ENCODE measurements at regions not wholly inside any gene's neighbourhood (a gene's known extent, or its start where the extent isn't known, plus 50 kb on each side); places are given as distances from the start of the nearest gene placed in this dataset.
"Not testable (repeated sequence)": the region's sequence is repeated elsewhere in the genome, so short reads cannot be mapped to it uniquely, and the experiment has no call there.

DNA sequence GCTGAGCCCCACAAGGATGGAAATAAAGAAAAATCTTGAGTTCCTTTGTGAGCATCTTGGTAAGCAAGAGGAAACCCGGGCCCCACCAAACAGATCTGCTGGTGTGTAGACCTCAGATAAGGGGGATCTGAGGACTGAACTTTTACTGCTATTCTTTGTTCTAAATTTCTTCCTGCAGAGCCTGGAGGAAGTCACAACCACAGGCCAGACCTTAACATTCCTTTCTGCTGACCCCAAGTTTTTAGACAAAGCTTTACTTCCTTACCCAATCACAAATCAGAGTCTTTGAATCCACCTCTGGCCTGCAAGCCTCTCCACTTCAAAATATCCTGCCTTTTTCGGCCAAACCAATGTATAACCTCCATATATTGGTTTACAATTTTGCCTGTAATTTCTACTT is 352.6 kb upstream of the AUTS2 start:
- TF ChIP-seq, protein P1, sequence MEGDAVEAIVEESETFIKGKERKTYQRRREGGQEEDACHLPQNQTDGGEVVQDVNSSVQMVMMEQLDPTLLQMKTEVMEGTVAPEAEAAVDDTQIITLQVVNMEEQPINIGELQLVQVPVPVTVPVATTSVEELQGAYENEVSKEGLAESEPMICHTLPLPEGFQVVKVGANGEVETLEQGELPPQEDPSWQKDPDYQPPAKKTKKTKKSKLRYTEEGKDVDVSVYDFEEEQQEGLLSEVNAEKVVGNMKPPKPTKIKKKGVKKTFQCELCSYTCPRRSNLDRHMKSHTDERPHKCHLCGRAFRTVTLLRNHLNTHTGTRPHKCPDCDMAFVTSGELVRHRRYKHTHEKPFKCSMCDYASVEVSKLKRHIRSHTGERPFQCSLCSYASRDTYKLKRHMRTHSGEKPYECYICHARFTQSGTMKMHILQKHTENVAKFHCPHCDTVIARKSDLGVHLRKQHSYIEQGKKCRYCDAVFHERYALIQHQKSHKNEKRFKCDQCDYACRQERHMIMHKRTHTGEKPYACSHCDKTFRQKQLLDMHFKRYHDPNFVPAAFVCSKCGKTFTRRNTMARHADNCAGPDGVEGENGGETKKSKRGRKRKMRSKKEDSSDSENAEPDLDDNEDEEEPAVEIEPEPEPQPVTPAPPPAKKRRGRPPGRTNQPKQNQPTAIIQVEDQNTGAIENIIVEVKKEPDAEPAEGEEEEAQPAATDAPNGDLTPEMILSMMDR (IDR thresholded peaks at IDR 0.05; ENCODE audit: low read depth, low read length): no peak

DNA sequence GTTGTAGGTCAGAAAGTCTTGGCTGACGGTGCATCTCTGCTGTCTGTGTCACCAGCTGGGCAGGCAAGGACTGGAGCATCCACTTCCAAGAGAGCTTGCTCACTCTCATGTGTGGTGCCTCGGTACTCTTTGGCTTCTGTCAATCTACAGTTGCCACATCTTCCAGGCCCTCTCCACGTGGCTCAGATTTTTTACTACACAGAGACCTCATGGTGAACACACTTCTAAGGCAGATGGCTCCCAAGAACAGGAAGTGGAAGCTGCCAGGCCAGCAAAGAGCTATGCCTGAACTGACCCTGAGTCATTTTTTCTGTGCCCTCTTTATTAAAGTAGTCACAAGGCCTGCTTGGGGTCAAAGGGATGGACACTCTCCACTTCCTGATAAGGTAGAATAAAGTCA is 351.5 kb upstream of the AUTS2 start:
- TF ChIP-seq, protein P1 (IDR thresholded peaks at IDR 0.05; ENCODE audit: low read depth, low read length): no peak
- H3K4me3 ChIP-seq (ENCODE audit: low read depth, low read length): no peak overlapping the region

More for the DNA sequence above, 352.6 kb upstream of the AUTS2 start:
- no peak overlapping the region for H3K4me3 ChIP-seq (ENCODE audit: low read depth, low read length)

DNA sequence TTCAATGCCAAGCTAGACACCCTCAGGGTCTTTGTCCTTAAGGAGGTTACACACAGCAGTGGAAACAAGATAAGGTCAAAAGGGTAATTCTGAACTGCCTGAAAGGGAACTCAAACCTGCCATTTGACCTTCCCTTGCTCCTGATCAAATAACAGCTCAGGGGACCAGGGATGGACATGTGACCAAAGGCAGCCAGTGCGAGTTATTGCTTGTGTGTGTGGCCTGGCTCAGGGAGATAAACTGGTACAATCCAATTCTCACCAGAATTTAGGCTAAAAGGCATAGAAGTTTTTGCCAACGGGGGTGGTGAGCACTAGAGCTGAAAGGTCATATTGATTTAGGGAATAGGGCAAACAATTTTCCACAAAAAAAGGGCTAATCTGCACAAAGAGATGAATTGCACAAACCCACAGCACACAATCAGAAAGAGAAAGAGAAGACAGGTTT is 349.9 kb upstream of the AUTS2 start:
- H3K4me3 ChIP-seq (ENCODE audit: low read depth, low read length): not testable (repeated sequence)

DNA sequence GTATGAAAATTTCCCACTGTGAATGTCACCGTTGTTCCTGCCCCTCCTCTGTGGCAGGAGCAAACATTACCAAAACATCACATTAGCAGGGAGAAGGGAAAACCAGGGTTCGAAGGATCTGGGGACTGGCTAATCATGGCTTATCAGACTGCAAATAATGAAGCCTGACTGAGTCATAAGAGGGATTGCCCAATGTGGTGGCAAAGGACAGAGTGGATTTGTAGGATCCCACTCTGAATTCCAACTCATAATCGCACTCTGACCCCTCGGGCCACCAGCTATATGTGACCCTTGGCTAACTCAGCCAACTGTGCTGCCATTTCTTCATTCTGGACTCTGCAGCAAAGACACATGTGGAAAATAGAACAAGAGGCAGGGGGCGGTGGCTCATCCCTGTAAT is 347.3 kb upstream of the AUTS2 start:
- TF ChIP-seq, protein P1 (IDR thresholded peaks at IDR 0.05; ENCODE audit: low read depth, low read length): no peak
- H3K4me3 ChIP-seq (ENCODE audit: low read depth, low read length): no peak overlapping the region

DNA sequence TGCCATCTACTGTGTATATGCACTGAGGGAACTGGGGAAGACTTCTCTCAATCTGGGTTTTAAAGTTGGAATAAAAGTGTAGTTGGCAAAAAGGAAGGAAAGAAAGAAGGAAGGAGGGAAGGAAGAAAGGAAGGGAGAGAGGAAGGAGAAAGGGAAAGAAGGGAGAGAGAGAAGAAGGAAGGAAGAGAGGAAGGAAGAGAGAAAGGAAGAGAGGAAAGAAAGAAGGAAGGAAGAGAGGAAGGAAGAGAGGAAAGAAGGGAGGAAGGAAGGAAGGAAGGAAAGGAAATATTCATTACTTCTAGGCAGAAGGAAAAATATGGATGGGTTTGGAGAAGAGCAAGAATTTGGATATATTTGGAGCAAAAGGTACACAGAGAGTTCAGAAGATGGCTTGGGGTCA is 343.6 kb upstream of the AUTS2 start:
- H3K4me3 ChIP-seq (ENCODE audit: low read depth, low read length): no peak overlapping the region
- TF ChIP-seq, protein P1 (IDR thresholded peaks at IDR 0.05; ENCODE audit: low read depth, low read length): no peak

DNA sequence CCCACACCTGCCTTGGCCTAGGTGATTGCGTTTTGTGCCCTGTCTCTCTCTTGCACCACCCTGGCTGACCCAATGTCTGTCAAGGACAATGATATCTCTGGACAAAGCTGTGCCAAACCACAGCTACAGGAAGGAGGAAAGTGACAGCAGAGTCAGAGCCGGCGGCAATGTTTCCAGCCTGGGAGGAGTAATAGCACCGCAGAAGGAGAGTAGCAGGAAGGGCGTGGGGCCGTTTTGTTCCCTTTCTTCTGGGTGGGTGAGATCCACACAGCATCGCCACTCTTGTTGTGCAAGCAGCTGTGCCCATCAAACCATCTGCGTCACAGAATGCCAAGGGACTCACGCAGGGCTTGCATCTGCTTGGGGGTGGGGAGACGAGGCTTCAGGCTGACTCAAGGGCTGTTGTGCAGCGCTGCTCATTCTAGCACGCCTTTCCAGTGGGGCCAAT is 341.6 kb upstream of the AUTS2 start:
- H3K4me3 ChIP-seq (ENCODE audit: low read depth, low read length): no peak overlapping the region
- TF ChIP-seq, protein P1 (IDR thresholded peaks at IDR 0.05; ENCODE audit: low read depth, low read length): no peak

DNA sequence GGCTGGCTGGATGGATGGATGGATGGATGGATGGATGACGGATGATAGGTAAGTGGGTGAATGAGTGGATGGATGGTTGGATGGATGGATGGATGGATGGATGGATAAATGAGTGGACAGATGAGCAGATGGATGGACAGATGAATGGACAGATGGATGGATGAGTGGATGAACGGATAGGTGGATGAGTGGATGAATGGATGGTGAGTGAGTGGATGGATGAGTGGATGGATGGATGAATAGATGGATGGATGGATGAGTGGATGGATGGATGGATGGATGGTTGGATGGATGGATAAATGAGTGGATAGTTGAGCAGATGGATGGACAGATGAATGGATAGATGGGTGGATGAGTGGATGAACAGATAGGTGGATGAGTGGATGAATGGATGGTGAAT is 340.7 kb upstream of the AUTS2 start:
- TF ChIP-seq, protein P1 (IDR thresholded peaks at IDR 0.05; ENCODE audit: low read depth, low read length): no peak
- no peak overlapping the region for H3K4me3 ChIP-seq (ENCODE audit: low read depth, low read length)

DNA sequence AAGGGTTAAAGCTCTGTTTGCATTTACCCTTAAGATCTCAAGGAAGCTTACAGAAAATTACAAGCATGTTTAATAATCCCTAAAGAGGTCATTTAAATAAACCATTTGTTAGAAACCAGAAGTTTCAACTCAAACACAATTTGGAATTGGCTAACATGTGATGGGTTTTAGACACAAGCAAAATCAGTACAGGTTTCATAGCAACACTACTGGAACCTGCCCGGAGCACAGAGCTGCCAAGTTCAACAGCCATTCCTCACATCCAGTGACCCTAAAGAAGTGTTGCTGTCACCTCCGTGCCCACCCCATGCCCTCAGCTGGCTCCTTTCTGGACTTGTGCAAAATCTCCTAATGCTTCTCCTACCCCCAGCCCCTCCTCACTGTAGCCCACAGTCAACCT is 338.8 kb upstream of the AUTS2 start:
- H3K4me3 ChIP-seq (ENCODE audit: low read depth, low read length): no peak overlapping the region
- TF ChIP-seq, protein P1 (IDR thresholded peaks at IDR 0.05; ENCODE audit: low read depth, low read length): no peak
